NCI-H2081 treated with DMSO at 0.1 percent for 48 hours (cell line): ENCODE measurements at regions not wholly inside any gene's neighbourhood (a gene's known extent, or its start where the extent isn't known, plus 50 kb on each side); places are given as distances from the start of the nearest gene placed in this dataset.
"Not testable (repeated sequence)": the region's sequence is repeated elsewhere in the genome, so short reads cannot be mapped to it uniquely, and the experiment has no call there.

ENCODE experiments used
- DNase-seq: peaks from one replicate; lab custom pipeline; 2025; lab: John Stamatoyannopoulos, UW

DNA sequence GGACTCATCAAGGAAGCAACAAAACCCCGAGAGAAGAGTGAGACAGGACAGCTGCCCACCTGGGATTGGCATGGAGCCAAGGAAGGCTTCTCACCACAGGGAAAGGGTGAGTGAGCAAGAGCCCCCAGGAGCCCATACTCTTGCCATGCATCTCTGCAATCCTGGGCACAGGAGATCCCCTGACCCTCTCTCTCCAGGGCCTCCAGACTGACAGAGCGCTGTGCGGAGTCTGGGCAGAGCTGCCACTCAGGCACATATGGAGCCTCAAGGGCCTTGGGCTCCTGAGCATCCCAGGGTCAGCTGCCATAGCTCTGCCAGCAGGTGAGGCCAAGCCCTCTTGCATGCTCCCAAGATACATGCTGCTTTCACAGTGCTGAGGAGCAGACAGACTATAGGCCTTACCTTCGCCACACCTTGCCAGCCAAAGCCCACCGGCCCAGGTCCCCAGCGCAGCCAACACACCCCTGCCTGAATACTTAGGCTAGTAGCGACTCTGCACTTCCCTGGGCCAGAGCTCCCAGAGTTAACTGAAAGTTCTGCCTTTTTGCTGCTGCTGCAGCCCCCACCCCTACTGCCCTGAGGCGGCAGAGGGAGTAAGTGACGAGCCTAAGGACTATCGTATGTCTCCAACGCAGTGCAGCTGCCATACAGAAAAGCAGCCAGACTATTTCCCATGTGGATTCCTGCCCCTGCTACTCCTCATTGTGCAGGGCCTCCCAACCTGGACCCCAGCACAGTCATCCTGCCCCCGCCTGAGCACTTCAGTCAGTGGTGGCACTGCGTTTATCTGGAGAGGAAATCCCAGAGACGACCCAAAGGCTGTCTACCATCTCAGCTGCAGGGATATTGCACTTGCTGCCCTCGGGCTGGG, 251.6 kb downstream of the SPATA31A6 start:
- DNase-seq: not testable (repeated sequence)

DNA sequence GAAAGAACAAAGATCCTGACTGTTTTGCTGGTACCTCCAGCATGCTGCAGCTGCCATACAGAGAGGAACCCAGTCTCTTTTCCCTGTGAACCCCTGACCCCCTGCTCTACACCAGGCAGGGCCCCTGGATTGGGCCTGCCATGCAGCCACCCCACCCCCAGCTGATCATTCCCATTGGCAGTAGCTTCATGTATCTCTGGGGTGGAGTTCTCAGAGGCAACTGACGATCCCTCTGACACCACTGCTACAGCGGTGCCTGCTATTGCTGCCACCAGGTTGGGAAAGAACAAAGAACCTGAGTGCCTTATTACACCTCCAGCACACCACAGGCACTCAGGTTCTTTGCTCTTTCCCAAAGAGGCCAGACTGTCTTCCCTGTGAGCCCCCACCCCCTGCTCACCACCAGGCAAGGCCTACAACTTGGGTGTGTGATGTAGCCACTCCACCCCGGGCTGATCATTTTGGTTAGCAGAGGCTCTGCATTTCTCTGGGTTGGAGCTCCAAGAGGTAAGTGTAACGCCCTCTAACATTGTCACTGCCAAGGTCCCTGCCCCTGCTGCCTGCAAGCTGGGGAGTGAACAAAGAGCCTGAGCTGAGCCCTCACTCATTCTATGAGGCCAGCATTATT, 252.4 kb downstream of the SPATA31A6 start:
- not testable (repeated sequence) for DNase-seq

- not testable (repeated sequence) for DNase-seq
Measured at GRCh38 chr9:42437057-42437759, 253.7 kb downstream of the SPATA31A6 start.

DNA sequence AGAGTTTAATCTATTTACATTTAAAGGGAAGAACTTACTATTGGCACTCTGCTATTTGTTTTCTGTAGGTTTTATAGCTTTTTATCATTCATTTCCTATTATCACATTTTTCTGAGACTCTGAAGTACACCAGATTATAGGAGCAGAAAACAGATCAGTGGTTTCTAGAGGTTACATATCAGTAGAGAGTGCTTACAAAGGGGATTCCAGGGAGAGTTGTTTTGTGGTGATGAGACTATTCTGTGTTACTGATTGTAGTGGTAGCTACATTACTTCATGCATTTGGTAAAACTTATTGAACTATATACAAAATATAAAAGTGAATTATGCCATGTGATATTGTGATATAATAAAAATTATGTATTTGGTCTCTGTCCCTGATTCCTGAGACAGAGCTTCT, 259.2 kb downstream of the SPATA31A6 start:
- not testable (repeated sequence) for DNase-seq

- not testable (repeated sequence) for DNase-seq
Measured at GRCh38 chr9:42443414-42443813, 260.0 kb downstream of the SPATA31A6 start.

DNA sequence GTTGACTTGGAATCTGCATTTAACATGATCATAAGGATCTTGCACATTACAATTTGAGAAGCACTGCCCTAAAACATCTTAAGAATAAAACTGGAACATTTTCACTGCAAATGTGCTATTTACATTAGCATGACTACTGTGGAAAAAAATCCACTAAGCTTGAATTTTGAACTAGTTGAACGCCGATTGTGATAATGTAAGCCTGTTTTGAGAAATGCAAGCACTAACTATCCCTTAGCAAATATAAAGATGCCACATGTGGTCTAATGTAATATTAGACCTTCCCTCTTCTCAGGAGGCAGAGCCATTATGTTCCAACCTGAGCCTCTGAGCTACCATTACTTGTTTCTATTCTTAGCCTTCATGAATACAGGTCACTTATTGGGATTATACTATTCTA, 278.0 kb downstream of the SPATA31A6 start:
- DNase-seq: not testable (repeated sequence)

DNA sequence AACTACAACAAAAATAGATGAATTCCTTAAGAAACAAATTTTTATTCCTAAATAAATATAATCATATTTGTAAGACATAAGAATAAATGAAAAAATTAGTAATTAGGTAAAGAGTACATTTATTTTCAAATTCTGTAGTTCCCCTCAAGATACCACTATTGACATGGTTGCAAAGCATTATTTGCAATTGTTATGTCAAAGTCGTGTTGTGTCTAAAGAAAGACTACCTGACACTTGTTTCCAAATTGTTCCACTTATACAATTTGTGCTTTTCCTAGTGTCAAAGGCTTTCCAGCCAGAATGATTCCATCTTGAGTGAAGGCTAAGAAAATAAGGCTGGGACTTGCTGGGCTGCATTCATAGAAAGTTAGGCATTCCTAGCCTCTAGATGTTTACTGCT, 278.4 kb downstream of the SPATA31A6 start:
- DNase-seq: not testable (repeated sequence)

GRCh38 chr9:42463981-42464380, 280.5 kb downstream of the SPATA31A6 start:
- DNase-seq: not testable (repeated sequence)

GRCh38 chr9:42470577-42470976, 287.1 kb downstream of the SPATA31A6 start:
- DNase-seq: not testable (repeated sequence)

DNA sequence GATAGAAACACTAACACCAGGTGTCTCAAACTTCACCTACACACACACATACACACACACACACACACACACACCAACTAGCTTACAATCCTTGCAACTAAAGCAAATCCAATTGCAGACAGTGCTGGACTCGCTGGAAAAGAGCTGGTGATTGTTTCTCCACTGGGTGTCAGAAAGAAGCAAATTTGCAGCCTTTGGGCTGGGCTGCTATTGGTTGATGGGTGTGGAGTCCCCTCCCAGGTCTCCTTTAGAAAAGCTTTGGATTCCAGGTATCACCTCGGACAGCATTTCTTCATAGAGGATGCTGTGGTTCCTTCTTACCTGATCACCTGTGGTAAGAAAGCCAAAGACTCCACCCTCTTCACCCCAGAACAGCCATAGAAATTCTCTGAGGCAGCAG, 307.5 kb downstream of the SPATA31A6 start:
- not testable (repeated sequence) for DNase-seq

GRCh38 chr9:42502620-42503264, 319.3 kb downstream of the SPATA31A6 start:
- DNase-seq: not testable (repeated sequence)

DNA sequence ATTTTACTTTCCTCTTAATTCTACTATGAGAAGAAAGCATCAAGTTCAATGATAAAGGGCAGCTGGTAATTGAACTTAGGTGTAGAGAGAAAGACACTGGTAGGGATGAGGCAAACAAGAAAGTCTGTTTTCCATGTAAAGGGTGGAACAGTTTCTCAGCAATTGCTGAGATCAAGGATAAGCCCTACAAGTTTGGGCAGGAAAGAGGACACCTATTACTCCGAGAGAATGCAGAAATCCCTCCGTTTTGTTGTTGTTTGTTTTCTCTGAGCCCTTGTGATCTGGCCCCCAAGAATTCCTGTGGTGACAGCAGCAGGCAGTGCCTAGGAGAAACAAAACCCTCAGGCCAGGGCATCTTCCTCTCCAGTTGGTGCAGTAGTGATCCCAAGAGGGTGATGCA, 324.7 kb downstream of the SPATA31A6 start:
- DNase-seq: not testable (repeated sequence)

GRCh38 chr9:42513535-42513934, 330.1 kb downstream of the SPATA31A6 start:
- DNase-seq: not testable (repeated sequence)

- DNase-seq: not testable (repeated sequence)
Measured at GRCh38 chr9:42534325-42534983, 351.0 kb downstream of the SPATA31A6 start.

DNA sequence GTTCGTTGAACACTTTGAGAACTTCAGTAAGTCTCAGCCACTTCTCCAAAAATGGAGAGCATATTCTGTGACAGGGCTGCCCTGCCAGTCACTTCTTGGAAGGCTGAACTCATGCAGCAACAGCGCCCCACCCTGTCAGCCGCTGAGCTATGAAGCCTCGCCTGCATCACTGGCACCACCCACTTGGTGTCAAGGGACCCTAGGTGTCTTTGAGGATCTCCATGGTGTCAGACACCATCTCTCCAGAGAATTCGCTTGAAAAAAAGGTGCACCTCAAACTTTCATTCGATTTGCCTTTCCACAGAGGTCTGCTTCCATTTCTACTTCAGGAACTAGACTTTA, 351.5 kb downstream of the SPATA31A6 start:
- not testable (repeated sequence) for DNase-seq

DNA sequence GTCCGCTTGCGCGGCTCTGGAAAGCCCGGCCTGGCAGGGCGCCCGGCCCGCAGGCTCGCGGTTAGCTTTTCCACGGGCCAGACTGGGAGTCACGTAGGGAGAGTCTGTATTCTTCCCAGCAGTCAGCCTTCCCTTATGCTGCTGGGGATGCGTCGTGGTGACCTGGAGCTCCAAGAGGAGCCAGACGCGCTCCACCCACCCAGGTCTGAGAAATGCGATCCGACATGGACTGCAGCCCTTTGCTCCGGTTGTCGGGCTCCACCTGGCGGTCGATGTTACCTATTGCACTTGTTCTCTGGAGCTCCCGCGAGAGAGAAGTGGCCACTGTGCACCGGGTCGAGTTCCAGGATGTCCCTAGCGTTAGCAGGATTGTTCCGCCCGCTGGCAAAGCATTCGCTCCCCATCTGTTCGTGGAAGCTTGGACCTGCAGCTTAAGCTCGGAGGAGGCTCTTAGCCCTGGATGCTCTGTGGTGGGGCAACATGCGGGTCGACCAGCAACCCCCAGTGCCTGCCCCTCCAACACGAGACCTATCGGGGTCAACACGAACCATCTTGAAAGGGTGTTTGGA, 367.4 kb downstream of the SPATA31A6 start:
- DNase-seq: not testable (repeated sequence)

DNA sequence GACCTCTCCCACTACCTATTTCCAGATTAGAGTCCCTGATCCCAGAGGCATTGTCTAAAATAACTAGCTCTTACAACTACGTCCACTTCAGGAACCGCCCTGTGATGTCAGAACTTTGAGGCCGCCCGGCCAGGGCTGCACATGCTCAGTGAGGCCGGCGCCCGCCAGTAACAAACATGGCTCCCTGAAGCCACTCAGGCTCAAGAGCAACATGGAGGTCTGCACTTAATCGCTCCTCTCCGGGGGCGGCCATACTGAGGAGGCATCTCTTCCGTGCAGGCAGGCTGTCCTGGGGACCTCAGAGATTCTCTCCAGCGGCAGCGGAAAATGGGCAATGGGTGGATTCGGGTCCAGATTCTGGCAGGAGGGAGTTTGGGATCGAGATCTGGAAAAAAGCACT, 385.1 kb downstream of the SPATA31A6 start:
- DNase-seq: not testable (repeated sequence)

DNA sequence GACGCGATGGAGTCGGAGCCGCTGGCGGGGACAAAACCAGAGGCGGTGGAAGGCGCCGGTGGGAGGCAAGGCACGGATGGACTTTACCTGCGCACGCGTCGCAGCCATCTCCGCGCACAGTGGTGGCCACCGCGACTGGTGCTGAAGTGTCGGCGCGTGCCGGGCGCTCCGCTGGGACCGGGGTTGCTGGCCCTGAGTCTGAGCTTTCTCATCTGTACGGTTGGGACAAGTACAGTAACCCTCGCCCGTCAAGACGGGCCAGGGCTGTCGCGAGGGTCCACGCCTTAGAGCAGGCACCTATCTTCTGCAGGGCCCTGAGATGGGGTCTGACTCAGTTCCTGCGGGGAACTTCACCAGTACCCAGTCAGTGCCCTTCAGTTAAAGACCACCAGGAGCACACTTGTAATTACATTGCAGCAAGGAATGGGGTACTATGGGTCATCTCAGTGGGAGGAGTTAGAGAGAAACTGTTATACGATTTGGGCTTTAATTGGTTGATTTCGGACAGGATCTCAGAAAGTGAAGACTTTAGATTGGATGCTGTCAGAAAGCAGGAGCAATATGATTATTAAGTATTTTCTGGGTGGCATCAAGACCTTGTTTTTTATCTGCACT, 385.6 kb downstream of the SPATA31A6 start:
- not testable (repeated sequence) for DNase-seq

DNA sequence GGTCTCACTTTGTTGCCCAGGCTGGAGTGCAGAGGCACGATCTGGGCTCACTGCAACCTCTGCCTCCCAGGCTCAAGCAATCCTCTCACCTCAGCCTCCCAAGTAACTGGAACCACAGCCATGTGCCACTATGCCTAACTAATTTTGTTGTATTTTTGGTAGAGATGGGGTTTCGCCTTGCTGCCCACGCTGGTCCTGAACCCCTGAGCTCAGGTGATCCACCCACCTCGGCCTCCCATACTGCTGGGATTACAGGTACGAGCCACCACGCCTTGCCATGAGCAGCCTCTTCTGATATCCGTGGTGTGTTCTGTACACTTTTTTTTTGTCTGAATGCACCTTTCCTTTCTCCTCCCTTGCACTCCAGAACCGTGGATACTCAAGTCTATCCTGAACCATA, 394.4 kb downstream of the SPATA31A6 start:
- DNase-seq: not testable (repeated sequence)
